SK-N-SH treated with all-trans-retinoic acid at 6 μM for 48 hours (cell line): ENCODE measurements at regions not wholly inside any gene's neighbourhood (a gene's known extent, or its start where the extent isn't known, plus 50 kb on each side); places are given as distances from the start of the nearest gene placed in this dataset.

Experiments
- ATAC-seq: fragments of 200-7000 bp; cut with Tn5 transposase; 3 replicates; pipeline ENCODE4 v1.9.1; 2020; ENCODE audit warnings: mild to moderate bottlenecking, moderate library complexity
- ARNTL ChIP-seq: fragments of 450-650 bp; formaldehyde crosslinking; IDR thresholded peaks from 2 replicates; pipeline ENCODE4 v1.5.0; 2020; ENCODE audit warnings: low read depth, mild to moderate bottlenecking, moderate library complexity, borderline replicate concordance
- BACH2 ChIP-seq: fragments of 250-450 bp; sonication (Bioruptor Pico); IDR thresholded peaks from 2 replicates; pipeline ENCODE4 v1.9.0; 2021; ENCODE audit warnings: mild to moderate bottlenecking, borderline replicate concordance
- CSDC2 ChIP-seq: fragments of 250-450 bp; sonication (Bioruptor Pico); IDR thresholded peaks from 2 replicates; pipeline ENCODE4 v1.5.0; 2020; ENCODE audit warnings: mild to moderate bottlenecking, moderate library complexity
- ESRRG ChIP-seq: fragments of 250-450 bp; sonication (Bioruptor Pico); IDR thresholded peaks from 2 replicates; pipeline ENCODE4 v1.6.1; 2021; ENCODE audit warnings: mild to moderate bottlenecking
- GLIS3 ChIP-seq: fragments of 250-450 bp; sonication (Bioruptor Pico); IDR thresholded peaks from 2 replicates; pipeline ENCODE4 v1.5.0; 2020; ENCODE audit warnings: mild to moderate bottlenecking, moderate library complexity
- ISL1 ChIP-seq: fragments of 250-450 bp; sonication (Bioruptor Pico); IDR thresholded peaks from 2 replicates; pipeline ENCODE4 v2.1.2; 2022; ENCODE audit warnings: mild to moderate bottlenecking, moderate library complexity
- OSR1 ChIP-seq: fragments of 250-450 bp; sonication (Bioruptor Pico); IDR thresholded peaks from 2 replicates; pipeline ENCODE4 v1.8.0; 2022; ENCODE audit warnings: moderate library complexity, mild to moderate bottlenecking, inconsistent platforms
- PPARA ChIP-seq: fragments of 250-450 bp; sonication (Bioruptor Pico); IDR thresholded peaks from 2 replicates; pipeline ENCODE4 v1.5.0; 2020; ENCODE audit warnings: mild to moderate bottlenecking, borderline replicate concordance
- RARB ChIP-seq: fragments of 250-450 bp; sonication (Bioruptor Pico); IDR thresholded peaks from 2 replicates; pipeline ENCODE4 v1.8.0; 2021; ENCODE audit warnings: mild to moderate bottlenecking, moderate library complexity
- SNAI2 ChIP-seq: fragments of 250-450 bp; sonication (Bioruptor Pico); IDR thresholded peaks from 2 replicates; pipeline ENCODE4 v1.5.0; 2020; ENCODE audit warnings: mild to moderate bottlenecking, moderate library complexity
- TCF4 ChIP-seq: fragments of 250-450 bp; sonication (Bioruptor Pico); IDR thresholded peaks from 2 replicates; pipeline ENCODE4 v1.8.0; 2021; ENCODE audit warnings: mild to moderate bottlenecking, moderate library complexity, borderline replicate concordance
- TOX ChIP-seq: fragments of 250-450 bp; sonication (Bioruptor Pico); IDR thresholded peaks from 2 replicates; pipeline ENCODE4 v1.8.0; 2021; ENCODE audit warnings: mild to moderate bottlenecking, moderate library complexity, borderline replicate concordance
- ZC3H10 ChIP-seq: fragments of 250-450 bp; sonication (Bioruptor Pico); IDR thresholded peaks from 2 replicates; pipeline ENCODE4 v1.5.1; 2021; ENCODE audit warnings: mild to moderate bottlenecking, moderate library complexity
- ZFP3 ChIP-seq: fragments of 250-450 bp; sonication (Bioruptor Pico); IDR thresholded peaks from 2 replicates; pipeline ENCODE4 v1.5.0; 2020; ENCODE audit warnings: mild to moderate bottlenecking, moderate library complexity
- ZFP30 ChIP-seq: fragments of 450-650 bp; formaldehyde crosslinking; IDR thresholded peaks from 2 replicates; pipeline ENCODE4 v1.5.0; 2022; ENCODE audit warnings: mild to moderate bottlenecking, moderate library complexity
- ZNF565 ChIP-seq: fragments of 450-650 bp; formaldehyde crosslinking; conservative IDR thresholded peaks from 2 replicates; pipeline ENCODE4 v1.5.0; 2020; ENCODE audit warnings: low read depth, mild to moderate bottlenecking, moderate library complexity
- ZNF70 ChIP-seq: fragments of 450-650 bp; formaldehyde crosslinking; IDR thresholded peaks from 2 replicates; pipeline ENCODE4 v1.5.0; 2020; ENCODE audit warnings: mild to moderate bottlenecking, moderate library complexity
- ZNF8 ChIP-seq: fragments of 450-650 bp; formaldehyde crosslinking; IDR thresholded peaks from 2 replicates; pipeline ENCODE4 v1.5.0; 2020; ENCODE audit warnings: mild to moderate bottlenecking, moderate library complexity
- TF ChIP-seq, protein P1 (sequence below): fragments of 250-450 bp; sonication (Bioruptor Pico); IDR thresholded peaks from 2 replicates; pipeline ENCODE4 v1.5.1; 2020; ENCODE audit warnings: low read depth, mild to moderate bottlenecking, moderate library complexity
- TF ChIP-seq, protein P2 (sequence below): fragments of 250-450 bp; sonication (Bioruptor Pico); IDR thresholded peaks from 2 replicates; pipeline ENCODE4 v1.5.0; 2020; ENCODE audit warnings: mild to moderate bottlenecking, moderate library complexity
- TF ChIP-seq, protein P3 (sequence below): fragments of 250-450 bp; sonication (Bioruptor Pico); IDR thresholded peaks from 2 replicates; pipeline ENCODE4 v1.8.0; 2020; ENCODE audit warnings: mild to moderate bottlenecking, moderate library complexity, borderline replicate concordance
- TF ChIP-seq, protein P4 (sequence below): fragments of 250-450 bp; sonication (Bioruptor Pico); IDR thresholded peaks from 2 replicates; pipeline ENCODE4 v1.5.1; 2021; ENCODE audit warnings: mild to moderate bottlenecking, moderate library complexity

DNA sequence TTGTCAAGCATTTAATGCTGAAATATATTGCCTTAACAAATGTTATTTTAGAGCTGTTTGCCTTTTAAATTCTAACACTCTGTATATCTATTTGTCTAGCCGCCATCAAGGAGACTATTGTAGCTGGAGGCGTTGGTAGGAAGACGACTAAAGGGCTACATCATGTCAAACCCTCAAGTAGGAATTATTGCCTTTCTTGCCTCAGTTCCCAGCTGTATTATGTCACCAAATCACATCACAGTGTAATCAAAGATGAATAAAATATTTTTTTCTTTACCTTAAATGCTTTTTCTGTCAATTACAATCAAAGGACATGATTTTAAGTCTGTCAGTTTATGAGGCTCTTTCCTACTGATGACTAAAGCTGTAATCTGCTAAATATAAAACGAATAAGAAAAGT lies 233.1 kb downstream of the ZIC4 start:
- ATAC-seq, result no peak
- TF ChIP-seq ZFP30 (CRISPR knock-in tag), result no peak
- TF ChIP-seq ZNF70, result no peak
- no peak for TF ChIP-seq TCF4 (CRISPR knock-in tag)
- no peak for TF ChIP-seq ZC3H10 (CRISPR knock-in tag)
- TF ChIP-seq, protein P1, sequence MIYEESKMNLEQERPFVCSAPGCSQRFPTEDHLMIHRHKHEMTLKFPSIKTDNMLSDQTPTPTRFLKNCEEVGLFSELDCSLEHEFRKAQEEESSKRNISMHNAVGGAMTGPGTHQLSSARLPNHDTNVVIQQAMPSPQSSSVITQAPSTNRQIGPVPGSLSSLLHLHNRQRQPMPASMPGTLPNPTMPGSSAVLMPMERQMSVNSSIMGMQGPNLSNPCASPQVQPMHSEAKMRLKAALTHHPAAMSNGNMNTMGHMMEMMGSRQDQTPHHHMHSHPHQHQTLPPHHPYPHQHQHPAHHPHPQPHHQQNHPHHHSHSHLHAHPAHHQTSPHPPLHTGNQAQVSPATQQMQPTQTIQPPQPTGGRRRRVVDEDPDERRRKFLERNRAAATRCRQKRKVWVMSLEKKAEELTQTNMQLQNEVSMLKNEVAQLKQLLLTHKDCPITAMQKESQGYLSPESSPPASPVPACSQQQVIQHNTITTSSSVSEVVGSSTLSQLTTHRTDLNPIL (CRISPR knock-in tag), result no peak
- TF ChIP-seq, protein P2, sequence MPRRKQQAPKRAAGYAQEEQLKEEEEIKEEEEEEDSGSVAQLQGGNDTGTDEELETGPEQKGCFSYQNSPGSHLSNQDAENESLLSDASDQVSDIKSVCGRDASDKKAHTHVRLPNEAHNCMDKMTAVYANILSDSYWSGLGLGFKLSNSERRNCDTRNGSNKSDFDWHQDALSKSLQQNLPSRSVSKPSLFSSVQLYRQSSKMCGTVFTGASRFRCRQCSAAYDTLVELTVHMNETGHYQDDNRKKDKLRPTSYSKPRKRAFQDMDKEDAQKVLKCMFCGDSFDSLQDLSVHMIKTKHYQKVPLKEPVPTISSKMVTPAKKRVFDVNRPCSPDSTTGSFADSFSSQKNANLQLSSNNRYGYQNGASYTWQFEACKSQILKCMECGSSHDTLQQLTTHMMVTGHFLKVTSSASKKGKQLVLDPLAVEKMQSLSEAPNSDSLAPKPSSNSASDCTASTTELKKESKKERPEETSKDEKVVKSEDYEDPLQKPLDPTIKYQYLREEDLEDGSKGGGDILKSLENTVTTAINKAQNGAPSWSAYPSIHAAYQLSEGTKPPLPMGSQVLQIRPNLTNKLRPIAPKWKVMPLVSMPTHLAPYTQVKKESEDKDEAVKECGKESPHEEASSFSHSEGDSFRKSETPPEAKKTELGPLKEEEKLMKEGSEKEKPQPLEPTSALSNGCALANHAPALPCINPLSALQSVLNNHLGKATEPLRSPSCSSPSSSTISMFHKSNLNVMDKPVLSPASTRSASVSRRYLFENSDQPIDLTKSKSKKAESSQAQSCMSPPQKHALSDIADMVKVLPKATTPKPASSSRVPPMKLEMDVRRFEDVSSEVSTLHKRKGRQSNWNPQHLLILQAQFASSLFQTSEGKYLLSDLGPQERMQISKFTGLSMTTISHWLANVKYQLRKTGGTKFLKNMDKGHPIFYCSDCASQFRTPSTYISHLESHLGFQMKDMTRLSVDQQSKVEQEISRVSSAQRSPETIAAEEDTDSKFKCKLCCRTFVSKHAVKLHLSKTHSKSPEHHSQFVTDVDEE, result no peak
- no peak for TF ChIP-seq GLIS3
- no peak for TF ChIP-seq BACH2 (CRISPR knock-in tag)
- no peak for TF ChIP-seq PPARA
- TF ChIP-seq CSDC2 (CRISPR knock-in tag), result no peak
- TF ChIP-seq, protein P3, sequence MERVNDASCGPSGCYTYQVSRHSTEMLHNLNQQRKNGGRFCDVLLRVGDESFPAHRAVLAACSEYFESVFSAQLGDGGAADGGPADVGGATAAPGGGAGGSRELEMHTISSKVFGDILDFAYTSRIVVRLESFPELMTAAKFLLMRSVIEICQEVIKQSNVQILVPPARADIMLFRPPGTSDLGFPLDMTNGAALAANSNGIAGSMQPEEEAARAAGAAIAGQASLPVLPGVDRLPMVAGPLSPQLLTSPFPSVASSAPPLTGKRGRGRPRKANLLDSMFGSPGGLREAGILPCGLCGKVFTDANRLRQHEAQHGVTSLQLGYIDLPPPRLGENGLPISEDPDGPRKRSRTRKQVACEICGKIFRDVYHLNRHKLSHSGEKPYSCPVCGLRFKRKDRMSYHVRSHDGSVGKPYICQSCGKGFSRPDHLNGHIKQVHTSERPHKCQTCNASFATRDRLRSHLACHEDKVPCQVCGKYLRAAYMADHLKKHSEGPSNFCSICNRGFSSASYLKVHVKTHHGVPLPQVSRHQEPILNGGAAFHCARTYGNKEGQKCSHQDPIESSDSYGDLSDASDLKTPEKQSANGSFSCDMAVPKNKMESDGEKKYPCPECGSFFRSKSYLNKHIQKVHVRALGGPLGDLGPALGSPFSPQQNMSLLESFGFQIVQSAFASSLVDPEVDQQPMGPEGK (CRISPR knock-in tag), result no peak
- TF ChIP-seq SNAI2 (CRISPR knock-in tag), result no peak
- no peak for TF ChIP-seq ZNF8 (CRISPR knock-in tag)
- no peak for TF ChIP-seq ISL1 (CRISPR knock-in tag)
- no peak for TF ChIP-seq ZNF565
- TF ChIP-seq ARNTL, result no peak
- no peak for TF ChIP-seq ESRRG (CRISPR knock-in tag)

DNA sequence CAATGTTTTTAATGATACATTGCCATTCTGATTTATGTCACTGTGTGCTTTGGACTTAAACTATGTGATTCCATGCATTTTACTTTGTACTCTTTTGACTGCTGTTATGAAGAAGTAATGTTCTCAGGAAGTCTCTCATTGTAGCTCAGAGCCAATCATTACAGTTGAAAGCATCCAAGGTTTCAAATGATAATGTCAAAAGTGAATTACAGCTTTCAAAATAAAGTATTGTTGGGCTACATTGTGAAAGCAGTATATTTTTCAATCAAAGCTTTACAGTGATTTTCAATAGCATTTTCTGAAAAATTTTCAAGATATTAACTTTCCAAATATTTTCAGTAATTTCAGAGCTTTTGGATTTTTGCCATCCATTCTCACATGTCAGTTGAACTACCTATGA lies 243.6 kb downstream of the ZIC4 start:
- ATAC-seq, result no peak
- TF ChIP-seq, protein P2, result no peak
- TF ChIP-seq ZNF565, result no peak
- TF ChIP-seq SNAI2 (CRISPR knock-in tag), result no peak

DNA sequence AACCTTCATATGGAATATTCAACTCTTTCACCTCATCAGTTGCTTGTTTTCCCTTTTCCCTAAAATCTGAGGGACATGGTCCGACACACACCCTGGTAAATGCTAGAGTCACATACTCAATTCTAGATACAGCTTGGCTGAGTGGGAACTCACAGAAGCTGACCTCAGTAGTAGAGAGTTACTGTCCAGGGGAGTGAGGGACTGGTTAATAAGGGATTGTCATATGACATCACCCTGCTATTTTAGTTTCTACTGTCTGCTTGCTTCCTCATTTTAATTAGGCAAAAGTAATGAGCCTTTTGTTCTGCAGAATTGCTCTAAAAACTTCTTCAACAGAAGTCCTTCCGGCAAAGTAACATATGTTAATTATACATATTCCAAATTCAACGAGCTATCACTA lies 244.5 kb downstream of the ZIC4 start:
- ATAC-seq, result no peak
- TF ChIP-seq ZC3H10 (CRISPR knock-in tag) (no peak), ZFP30 (CRISPR knock-in tag) (no peak), RARB (CRISPR knock-in tag) (no peak), BACH2 (CRISPR knock-in tag) (no peak), PPARA (no peak), ARNTL (no peak), TCF4 (CRISPR knock-in tag) (no peak), ZNF565 (no peak), ZNF8 (CRISPR knock-in tag) (no peak), CSDC2 (CRISPR knock-in tag) (no peak), TOX (no peak), GLIS3 (no peak), ZFP3 (no peak), SNAI2 (CRISPR knock-in tag) (no peak), OSR1 (no peak), ESRRG (CRISPR knock-in tag) (no peak)
- TF ChIP-seq, protein P3 (CRISPR knock-in tag), result no peak
- TF ChIP-seq, protein P4, sequence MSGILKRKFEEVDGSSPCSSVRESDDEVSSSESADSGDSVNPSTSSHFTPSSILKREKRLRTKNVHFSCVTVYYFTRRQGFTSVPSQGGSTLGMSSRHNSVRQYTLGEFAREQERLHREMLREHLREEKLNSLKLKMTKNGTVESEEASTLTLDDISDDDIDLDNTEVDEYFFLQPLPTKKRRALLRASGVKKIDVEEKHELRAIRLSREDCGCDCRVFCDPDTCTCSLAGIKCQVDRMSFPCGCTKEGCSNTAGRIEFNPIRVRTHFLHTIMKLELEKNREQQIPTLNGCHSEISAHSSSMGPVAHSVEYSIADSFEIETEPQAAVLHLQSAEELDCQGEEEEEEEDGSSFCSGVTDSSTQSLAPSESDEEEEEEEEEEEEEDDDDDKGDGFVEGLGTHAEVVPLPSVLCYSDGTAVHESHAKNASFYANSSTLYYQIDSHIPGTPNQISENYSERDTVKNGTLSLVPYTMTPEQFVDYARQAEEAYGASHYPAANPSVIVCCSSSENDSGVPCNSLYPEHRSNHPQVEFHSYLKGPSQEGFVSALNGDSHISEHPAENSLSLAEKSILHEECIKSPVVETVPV, result no peak
- TF ChIP-seq, protein P1 (CRISPR knock-in tag), result no peak
